ENCODE measurements at regions not wholly inside any gene's neighbourhood (a gene's known extent, or its start where the extent isn't known, plus 50 kb on each side); places are given as distances from the start of the nearest gene placed in this dataset.

DNA sequence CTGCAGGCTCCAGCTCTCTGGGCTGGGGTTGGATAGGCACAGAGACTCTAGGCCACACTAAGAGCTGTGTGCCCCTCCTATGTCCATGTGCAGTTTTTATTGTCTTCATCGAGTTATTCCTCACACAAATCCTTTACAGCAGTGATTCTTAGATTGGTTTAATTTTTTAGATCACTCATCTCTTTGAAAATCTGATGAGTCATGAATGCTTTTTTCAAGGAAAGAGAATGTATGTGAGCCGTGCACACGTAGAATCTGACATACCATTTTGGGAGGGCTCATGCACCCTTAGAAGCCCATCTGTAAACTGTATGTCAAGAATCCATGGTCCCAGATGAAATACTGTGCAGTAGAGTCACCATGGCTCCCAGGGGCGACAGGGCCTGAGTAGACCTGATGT lies 100.7 kb upstream of the S1PR3 start:
- Histone ChIP-seq H3K27ac (no peak overlapping the region), H3K27me3 (no peaks in the 10 kb centered on the region), H3K4me1 (no peaks in the 10 kb centered on the region), H3K36me3 (no peaks in the 10 kb centered on the region), H3K9me3 (no peaks in the 10 kb centered on the region), H3K4me3 (no peak overlapping the region)
- TF ChIP-seq, protein P1, sequence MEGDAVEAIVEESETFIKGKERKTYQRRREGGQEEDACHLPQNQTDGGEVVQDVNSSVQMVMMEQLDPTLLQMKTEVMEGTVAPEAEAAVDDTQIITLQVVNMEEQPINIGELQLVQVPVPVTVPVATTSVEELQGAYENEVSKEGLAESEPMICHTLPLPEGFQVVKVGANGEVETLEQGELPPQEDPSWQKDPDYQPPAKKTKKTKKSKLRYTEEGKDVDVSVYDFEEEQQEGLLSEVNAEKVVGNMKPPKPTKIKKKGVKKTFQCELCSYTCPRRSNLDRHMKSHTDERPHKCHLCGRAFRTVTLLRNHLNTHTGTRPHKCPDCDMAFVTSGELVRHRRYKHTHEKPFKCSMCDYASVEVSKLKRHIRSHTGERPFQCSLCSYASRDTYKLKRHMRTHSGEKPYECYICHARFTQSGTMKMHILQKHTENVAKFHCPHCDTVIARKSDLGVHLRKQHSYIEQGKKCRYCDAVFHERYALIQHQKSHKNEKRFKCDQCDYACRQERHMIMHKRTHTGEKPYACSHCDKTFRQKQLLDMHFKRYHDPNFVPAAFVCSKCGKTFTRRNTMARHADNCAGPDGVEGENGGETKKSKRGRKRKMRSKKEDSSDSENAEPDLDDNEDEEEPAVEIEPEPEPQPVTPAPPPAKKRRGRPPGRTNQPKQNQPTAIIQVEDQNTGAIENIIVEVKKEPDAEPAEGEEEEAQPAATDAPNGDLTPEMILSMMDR (IDR thresholded peaks at IDR 0.05): no peak
- DNase-seq (ENCODE audit: low spot score): no peak

DNA sequence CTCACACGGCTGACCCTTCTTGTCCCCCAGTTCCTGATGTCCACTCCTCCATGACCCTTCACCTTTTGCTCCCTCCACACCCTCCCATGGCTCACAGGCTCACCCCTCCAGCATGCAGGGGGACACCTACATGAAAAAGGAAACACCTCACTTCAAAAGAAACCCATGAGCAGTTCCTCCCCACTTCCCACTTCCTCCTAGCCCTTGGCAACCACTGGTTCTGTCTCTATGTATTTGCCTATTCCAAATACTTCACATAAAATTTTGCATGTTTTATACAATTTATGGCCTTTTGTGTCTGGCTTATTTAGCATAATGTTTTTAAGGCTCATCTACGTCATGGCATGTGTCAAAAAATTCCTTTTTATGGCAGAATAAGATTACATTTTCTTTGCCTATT lies 100.2 kb upstream of the S1PR3 start:
- Histone ChIP-seq H3K4me3 (no peak overlapping the region), H3K4me1 (no peaks in the 10 kb centered on the region), H3K9me3 (no peaks in the 10 kb centered on the region), H3K27me3 (no peaks in the 10 kb centered on the region), H3K36me3 (no peaks in the 10 kb centered on the region), H3K27ac (no peak overlapping the region)
- TF ChIP-seq, protein P1 (IDR thresholded peaks at IDR 0.05): no peak
- DNase-seq (ENCODE audit: low spot score): no peak

DNA sequence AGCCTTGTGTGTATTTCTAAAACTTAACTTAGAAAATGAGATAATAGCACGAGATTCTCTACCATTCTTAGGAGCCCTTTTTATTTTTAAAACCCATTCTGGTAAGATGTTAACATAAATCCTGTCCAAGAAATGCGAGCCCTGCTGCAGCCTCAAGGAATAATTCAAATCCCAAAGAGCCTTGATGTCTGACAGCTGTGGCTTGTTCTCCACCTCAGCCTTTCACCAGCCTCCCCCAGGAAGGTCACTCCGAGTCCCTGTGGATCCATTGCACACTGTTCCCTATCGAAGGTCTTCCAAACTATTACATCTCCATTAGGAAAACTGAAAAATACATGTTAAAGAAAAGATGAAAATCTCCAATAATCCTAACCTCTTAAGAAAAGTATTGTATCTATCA lies 98.5 kb upstream of the S1PR3 start:
- Histone ChIP-seq H3K4me3 (no peak overlapping the region), H3K27me3 (no peaks in the 10 kb centered on the region), H3K36me3 (no peaks in the 10 kb centered on the region), H3K27ac (no peak overlapping the region), H3K4me1 (no peaks in the 10 kb centered on the region), H3K9me3 (no peaks in the 10 kb centered on the region)
- TF ChIP-seq, protein P1 (IDR thresholded peaks at IDR 0.05): no peak
- DNase-seq (ENCODE audit: low spot score): no peak

DNA sequence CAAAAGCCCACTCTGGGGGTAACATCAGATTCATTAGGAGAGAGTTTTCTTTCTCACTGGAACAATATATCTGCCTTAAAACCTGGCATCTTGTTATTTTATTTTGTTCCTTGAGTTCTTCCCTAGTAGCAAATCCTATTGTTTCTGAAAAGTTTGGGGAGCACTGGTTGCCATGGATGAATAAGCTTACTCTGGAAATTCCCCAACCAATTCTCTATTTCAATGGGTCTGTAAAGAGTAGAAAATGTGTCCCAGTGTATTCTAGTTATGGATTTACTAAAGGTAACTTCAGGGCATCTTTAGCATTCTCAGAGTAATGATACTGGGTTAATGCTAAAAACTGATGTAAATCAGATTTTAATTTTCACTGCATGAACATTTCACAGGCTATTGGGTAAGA lies 94.2 kb upstream of the S1PR3 start:
- no peaks in the 10 kb centered on the region for H3K9me3 ChIP-seq

DNA sequence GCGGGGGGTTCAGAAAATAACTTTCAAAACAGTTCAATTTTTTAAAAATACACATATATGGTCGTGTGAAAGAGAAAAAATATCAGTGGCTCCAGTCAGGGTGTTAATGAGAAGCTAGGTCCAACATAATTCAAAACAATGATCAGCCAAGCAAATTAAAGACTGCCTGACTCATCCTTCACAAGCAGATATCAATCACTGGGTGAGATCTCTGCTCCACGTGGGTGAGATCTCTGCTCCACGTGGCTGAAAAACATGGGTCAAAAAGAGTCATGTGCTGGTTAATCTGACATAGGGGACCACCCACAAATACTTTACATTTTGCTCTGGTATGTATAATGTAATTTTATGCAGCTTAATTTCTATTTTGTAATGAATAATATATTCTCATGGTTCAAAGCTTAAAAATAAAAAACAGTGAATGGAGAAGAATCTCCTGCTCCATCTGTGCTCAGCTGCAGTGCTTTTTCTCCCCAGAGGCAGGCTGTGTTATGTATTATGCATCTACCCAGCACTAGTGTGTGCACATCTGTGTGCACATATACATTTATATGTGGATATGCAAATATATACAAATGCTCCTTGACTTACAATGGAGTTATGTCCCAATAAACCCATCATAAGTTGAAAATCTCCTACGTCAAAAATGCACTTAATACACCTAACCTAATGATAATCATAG lies 93.1 kb upstream of the S1PR3 start:
- Histone ChIP-seq H3K27ac (no peak overlapping the region), H3K4me1 (no peaks in the 10 kb centered on the region), H3K27me3 (no peaks in the 10 kb centered on the region), H3K4me3 (no peak overlapping the region), H3K9me3 (no peaks in the 10 kb centered on the region), H3K36me3 (no peaks in the 10 kb centered on the region)
- TF ChIP-seq, protein P1 (IDR thresholded peaks at IDR 0.05): no peak
- DNase-seq (ENCODE audit: low spot score): no peak

More for the DNA sequence above, 94.2 kb upstream of the S1PR3 start:
- Histone ChIP-seq H3K36me3 (no peaks in the 10 kb centered on the region), H3K27me3 (no peaks in the 10 kb centered on the region), H3K4me3 (no peak overlapping the region), H3K27ac (no peak overlapping the region), H3K4me1 (no peaks in the 10 kb centered on the region)
- no peak for DNase-seq (ENCODE audit: low spot score)
- TF ChIP-seq, protein P1 (IDR thresholded peaks at IDR 0.05): no peak

DNA sequence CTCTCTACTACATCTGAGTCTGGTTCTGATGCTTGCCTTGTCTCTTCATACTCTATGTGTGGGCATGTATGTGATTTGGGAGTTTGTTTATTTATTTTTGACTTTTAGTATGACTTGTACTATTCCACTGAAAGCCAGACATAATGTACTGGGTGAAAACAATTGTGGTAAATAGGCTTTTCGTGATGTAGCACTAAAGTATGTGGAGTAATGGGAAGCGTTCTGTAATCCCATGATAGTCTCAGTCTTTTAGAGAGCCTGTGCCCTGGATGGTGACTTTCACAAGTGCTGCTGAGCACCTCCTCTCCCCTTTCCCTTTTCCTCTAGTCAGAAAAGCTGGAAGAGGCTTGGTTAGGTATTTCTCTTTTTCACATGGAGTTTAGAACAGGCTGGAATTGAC lies 85.8 kb upstream of the S1PR3 start:
- no peak for DNase-seq (ENCODE audit: low spot score)
- Histone ChIP-seq H3K36me3 (no peaks in the 10 kb centered on the region), H3K9me3 (no peaks in the 10 kb centered on the region), H3K4me3 (no peak overlapping the region), H3K27me3 (no peaks in the 10 kb centered on the region), H3K4me1 (no peaks in the 10 kb centered on the region), H3K27ac (no peak overlapping the region)
- TF ChIP-seq, protein P1 (IDR thresholded peaks at IDR 0.05): no peak
